ENCODE measurements at regions not wholly inside any gene's neighbourhood (a gene's known extent, or its start where the extent isn't known, plus 50 kb on each side); places are given as distances from the start of the nearest gene placed in this dataset.

GRCh38 chr16:26709754-26710153 lies 357.0 kb upstream of the C16orf82 start:
- Histone ChIP-seq H3K27me3 (ENCODE audit: low read depth, low read length) (no peaks in the 10 kb centered on the region), H3K4me2 (ENCODE audit: low read length) (no peak overlapping the region), H3K36me3 (replicated peaks; ENCODE audit: low read depth, low read length) (no peaks in the 10 kb centered on the region), H3K79me2 (ENCODE audit: low read length) (no peaks in the 10 kb centered on the region), H2AFZ (ENCODE audit: low read depth, low read length) (no peak overlapping the region), H4K20me1 (ENCODE audit: insufficient read depth, low read length) (no peaks in the 10 kb centered on the region), H3K9ac (ENCODE audit: low read length) (no peak overlapping the region), H3K4me1 (ENCODE audit: low read length) (no peaks in the 10 kb centered on the region), H3K27ac (ENCODE audit: low read length) (no peak overlapping the region), H3K4me3 (ENCODE audit: low read length) (no peak overlapping the region), H3K9me3 (ENCODE audit: insufficient read depth, low read length) (no peaks in the 10 kb centered on the region)
- TF ChIP-seq CTCF (IDR thresholded peaks at IDR 0.05; ENCODE audit: low read depth, low read length) = no peak
- TF ChIP-seq EZH2phosphoT487 (IDR thresholded peaks at IDR 0.05; ENCODE audit: low read depth) = no peak

GRCh38 chr16:26710450-26710849 lies 356.3 kb upstream of the C16orf82 start:
- Histone ChIP-seq H3K9ac (ENCODE audit: low read length) (no peak overlapping the region), H3K79me2 (ENCODE audit: low read length) (no peaks in the 10 kb centered on the region), H3K4me3 (ENCODE audit: low read length) (no peak overlapping the region), H4K20me1 (ENCODE audit: insufficient read depth, low read length) (no peaks in the 10 kb centered on the region), H3K4me1 (ENCODE audit: low read length) (no peaks in the 10 kb centered on the region), H3K9me3 (ENCODE audit: insufficient read depth, low read length) (no peaks in the 10 kb centered on the region), H3K36me3 (replicated peaks; ENCODE audit: low read depth, low read length) (no peaks in the 10 kb centered on the region), H3K27me3 (ENCODE audit: low read depth, low read length) (no peaks in the 10 kb centered on the region), H2AFZ (ENCODE audit: low read depth, low read length) (no peak overlapping the region), H3K4me2 (ENCODE audit: low read length) (no peak overlapping the region), H3K27ac (ENCODE audit: low read length) (no peak overlapping the region)
- TF ChIP-seq CTCF (IDR thresholded peaks at IDR 0.05; ENCODE audit: low read depth, low read length) (no peak), EZH2phosphoT487 (IDR thresholded peaks at IDR 0.05; ENCODE audit: low read depth) (no peak)

- no peak overlapping the region for H3K27ac ChIP-seq (ENCODE audit: low read length)
- no peak overlapping the region for H2AFZ ChIP-seq (ENCODE audit: low read depth, low read length)
Observed at GRCh38 chr16:26712876-26713275, 353.9 kb upstream of the C16orf82 start.

GRCh38 chr16:26715969-26716368 lies 350.8 kb upstream of the C16orf82 start:
- H3K27ac ChIP-seq (ENCODE audit: low read length) = no peak overlapping the region
- TF ChIP-seq CTCF (IDR thresholded peaks at IDR 0.05; ENCODE audit: low read depth, low read length) (no peak), EZH2phosphoT487 (IDR thresholded peaks at IDR 0.05; ENCODE audit: low read depth) (no peak)
- H3K4me3 ChIP-seq (ENCODE audit: low read length) = no peak overlapping the region
- H3K27me3 ChIP-seq (ENCODE audit: low read depth, low read length) = no peaks in the 10 kb centered on the region
- no peaks in the 10 kb centered on the region for H3K4me1 ChIP-seq (ENCODE audit: low read length)
- no peak overlapping the region for H3K9ac ChIP-seq (ENCODE audit: low read length)
- H3K9me3 ChIP-seq (ENCODE audit: insufficient read depth, low read length) = no peaks in the 10 kb centered on the region
- no peaks in the 10 kb centered on the region for H3K79me2 ChIP-seq (ENCODE audit: low read length)
- H3K4me2 ChIP-seq (ENCODE audit: low read length) = no peak overlapping the region
- H2AFZ ChIP-seq (ENCODE audit: low read depth, low read length) = no peak overlapping the region
- no peaks in the 10 kb centered on the region for H3K36me3 ChIP-seq (replicated peaks; ENCODE audit: low read depth, low read length)
- no peaks in the 10 kb centered on the region for H4K20me1 ChIP-seq (ENCODE audit: insufficient read depth, low read length)

More at GRCh38 chr16:26712876-26713275, 353.9 kb upstream of the C16orf82 start:
- Histone ChIP-seq H3K4me1 (ENCODE audit: low read length) (no peaks in the 10 kb centered on the region), H3K9ac (ENCODE audit: low read length) (no peak overlapping the region), H3K9me3 (ENCODE audit: insufficient read depth, low read length) (no peaks in the 10 kb centered on the region), H3K4me2 (ENCODE audit: low read length) (no peak overlapping the region), H3K27me3 (ENCODE audit: low read depth, low read length) (no peaks in the 10 kb centered on the region), H3K4me3 (ENCODE audit: low read length) (no peak overlapping the region), H3K79me2 (ENCODE audit: low read length) (no peaks in the 10 kb centered on the region), H4K20me1 (ENCODE audit: insufficient read depth, low read length) (no peaks in the 10 kb centered on the region), H3K36me3 (replicated peaks; ENCODE audit: low read depth, low read length) (no peaks in the 10 kb centered on the region)
- TF ChIP-seq EZH2phosphoT487 (IDR thresholded peaks at IDR 0.05; ENCODE audit: low read depth) = no peak
- no peak for TF ChIP-seq CTCF (IDR thresholded peaks at IDR 0.05; ENCODE audit: low read depth, low read length)

Measured in OCI-LY3 (cell line).